Renal pelvis (tissue), 1 donor: ENCODE measurements at regions not wholly inside any gene's neighbourhood (a gene's known extent, or its start where the extent isn't known, plus 50 kb on each side); places are given as distances from the start of the nearest gene placed in this dataset.

Experiments
- DNase-seq: peaks from one replicate; pipeline ENCODE4 v3.0.0-alpha.2; 2013

GRCh38 chr2:72004201-72004915, 143.3 kb downstream of the CYP26B1 start:
- no peak for DNase-seq

- DNase-seq, result no peak
Measured at GRCh38 chr2:72003796-72004195, 143.9 kb downstream of the CYP26B1 start.

GRCh38 chr2:72003124-72003523, 144.5 kb downstream of the CYP26B1 start:
- no peak for DNase-seq

GRCh38 chr2:72001937-72002690, 145.5 kb downstream of the CYP26B1 start:
- no peak for DNase-seq

GRCh38 chr2:72000110-72000509, 147.6 kb downstream of the CYP26B1 start:
- DNase-seq, result no peak

- DNase-seq, result no peak
Measured at GRCh38 chr2:71999580-71999979, 148.1 kb downstream of the CYP26B1 start.

- no peak for DNase-seq
Measured at GRCh38 chr2:71997843-71998242, 149.8 kb downstream of the CYP26B1 start.

- no peak for DNase-seq
Measured at GRCh38 chr2:71995067-71995665, 152.5 kb downstream of the CYP26B1 start.

GRCh38 chr2:71992036-71992435, 155.6 kb downstream of the CYP26B1 start:
- no peak for DNase-seq

GRCh38 chr2:71991397-71991796, 156.3 kb downstream of the CYP26B1 start:
- no peak for DNase-seq

GRCh38 chr2:71990826-71991225, 156.8 kb downstream of the CYP26B1 start:
- no peak for DNase-seq

- no peak for DNase-seq
Measured at GRCh38 chr2:71990122-71990521, 157.5 kb downstream of the CYP26B1 start.

- no peak for DNase-seq
Measured at GRCh38 chr2:71989671-71990070, 158.0 kb downstream of the CYP26B1 start.

GRCh38 chr2:71988170-71988569, 159.5 kb downstream of the CYP26B1 start:
- no peak for DNase-seq

- no peak for DNase-seq
Measured at GRCh38 chr2:71976685-71977084, 171.0 kb downstream of the CYP26B1 start.

GRCh38 chr2:71974846-71975245, 172.8 kb downstream of the CYP26B1 start:
- no peak for DNase-seq

GRCh38 chr2:71971493-71971892, 176.2 kb downstream of the CYP26B1 start:
- no peak for DNase-seq

- DNase-seq, result no peak
Measured at GRCh38 chr2:71965530-71965929, 182.1 kb downstream of the CYP26B1 start.

GRCh38 chr2:71962911-71963694, 184.6 kb downstream of the CYP26B1 start:
- no peak for DNase-seq

GRCh38 chr2:71962350-71962749, 185.3 kb downstream of the CYP26B1 start:
- DNase-seq, result no peak

- no peak for DNase-seq
Measured at GRCh38 chr2:71961289-71962027, 186.2 kb downstream of the CYP26B1 start.

GRCh38 chr2:71959494-71959893, 188.2 kb downstream of the CYP26B1 start:
- DNase-seq, result no peak
